MM.1S (cell line): ENCODE measurements at regions not wholly inside any gene's neighbourhood (a gene's known extent, or its start where the extent isn't known, plus 50 kb on each side); places are given as distances from the start of the nearest gene placed in this dataset.

ENCODE experiments used
- CTCF ChIP-seq: fragments of 300-600 bp; sonication (generic); IDR thresholded peaks from 2 replicates; pipeline ENCODE4 v1.5.1; 2016; ENCODE audit warnings: antibody characterized with exemption, low read length, mixed read lengths
- EZH2 ChIP-seq: fragments of 300-600 bp; sonication (generic); optimal IDR thresholded peaks from 2 replicates; pipeline ENCODE3; 2017; ENCODE audit warnings: low read depth, mild to moderate bottlenecking, antibody characterized with exemption, low read length, mixed read lengths
- EZH2phosphoT487 ChIP-seq: fragments of 300-600 bp; sonication (generic); IDR thresholded peaks from 2 replicates; pipeline ENCODE4 v1.6.1; 2018; ENCODE audit warnings: antibody characterized with exemption, low read length

- TF ChIP-seq CTCF, result no peak
- TF ChIP-seq EZH2, result no peak
- TF ChIP-seq EZH2phosphoT487, result no peak
These were observed 73.2 kb upstream of the DUSP22 start for GRCh38 chr6:219019-219570.
